Central memory CD8-positive, alpha-beta T cell (primary cell): ENCODE measurements at regions not wholly inside any gene's neighbourhood (a gene's known extent, or its start where the extent isn't known, plus 50 kb on each side); places are given as distances from the start of the nearest gene placed in this dataset.
"Not testable (repeated sequence)": the region's sequence is repeated elsewhere in the genome, so short reads cannot be mapped to it uniquely, and the experiment has no call there.

Experiments used
- ATAC-seq: fragments of 150-1000 bp; cut with Tn5 transposase; replicated peaks from 2 replicates; pipeline ENCODE4 v1.10.0; 2022; ENCODE audit warnings: mild to moderate bottlenecking, moderate FRiP score, moderate number of reproducible peaks; ENCODE audit not compliant: poor library complexity, severe bottlenecking; ENCODE audit errors: extremely low read depth
- DNase-seq, 2 donors: peaks; one replicate each; pipeline ENCODE4 v3.0.0; 2021; ENCODE audit warnings: low spot score in 2 of 2
- H3K27ac Mint-ChIP-seq: one replicate; pipeline ENCODE4 v1.8.0; 2022; ENCODE audit warnings: low read depth, mild to moderate bottlenecking, moderate library complexity, mixed read lengths
- H3K27me3 Mint-ChIP-seq: one replicate; pipeline ENCODE4 v1.8.0; 2022; ENCODE audit warnings: mixed read lengths
- H3K36me3 Mint-ChIP-seq: one replicate; pipeline ENCODE4 v1.8.0; 2022; ENCODE audit warnings: mild to moderate bottlenecking, moderate library complexity, mixed read lengths; ENCODE audit not compliant: insufficient read depth
- H3K4me1 Mint-ChIP-seq: one replicate; pipeline ENCODE4 v1.8.0; 2022; ENCODE audit warnings: mixed read lengths
- H3K4me3 Mint-ChIP-seq: one replicate; pipeline ENCODE4 v1.8.0; 2022; ENCODE audit warnings: mild to moderate bottlenecking, moderate library complexity, mixed read lengths
- H3K9me3 Mint-ChIP-seq: one replicate; pipeline ENCODE4 v1.8.0; 2022; ENCODE audit warnings: mixed read lengths

DNA sequence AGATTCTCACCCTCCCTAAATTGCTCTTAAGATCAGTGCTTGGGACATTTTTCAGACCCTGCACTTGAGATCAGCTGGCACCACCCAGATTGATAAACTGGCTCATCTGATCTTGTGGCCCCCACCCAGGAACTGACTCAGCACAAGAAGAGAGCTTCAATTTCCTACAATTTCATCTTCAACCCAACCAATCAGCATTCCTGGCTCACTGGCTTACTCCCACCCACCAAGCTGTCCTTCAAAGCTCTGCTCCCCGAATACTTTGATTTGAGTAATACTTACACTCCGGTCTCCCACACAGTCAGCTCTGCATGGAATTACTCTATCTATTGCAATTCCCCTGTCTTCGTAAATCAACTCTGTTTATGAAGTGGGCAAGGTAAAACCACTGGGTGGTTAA is 461.9 kb upstream of the RGS18 start:
- H3K4me3 Mint-ChIP-seq = no peak overlapping the region
- no peak for ATAC-seq
- H3K27ac Mint-ChIP-seq = no peak overlapping the region
- no peaks in the 10 kb centered on the region for H3K27me3 Mint-ChIP-seq
- peaks cover 10% of the 10 kb centered on the region for H3K9me3 Mint-ChIP-seq
- no peaks in the 10 kb centered on the region for H3K36me3 Mint-ChIP-seq
- no peak for DNase-seq
- H3K4me1 Mint-ChIP-seq = no peaks in the 10 kb centered on the region

- Mint-ChIP-seq H3K36me3 (no peaks in the 10 kb centered on the region), H3K9me3 (peaks cover 13% of the 10 kb centered on the region), H3K4me1 (no peaks in the 10 kb centered on the region), H3K4me3 (no peak overlapping the region), H3K27ac (no peak overlapping the region), H3K27me3 (no peaks in the 10 kb centered on the region)
- no peak for DNase-seq
- ATAC-seq = no peak
Measured at GRCh38 chr1:191697556-191697955, 460.7 kb upstream of the RGS18 start.

GRCh38 chr1:191698246-191698645 is 460.0 kb upstream of the RGS18 start:
- no peak overlapping the region for H3K27ac Mint-ChIP-seq
- no peak overlapping the region for H3K4me3 Mint-ChIP-seq
- ATAC-seq = no peak
- no peak for DNase-seq
- H3K27me3 Mint-ChIP-seq = no peaks in the 10 kb centered on the region
- H3K4me1 Mint-ChIP-seq = no peaks in the 10 kb centered on the region
- peaks cover 13% of the 10 kb centered on the region for H3K9me3 Mint-ChIP-seq
- H3K36me3 Mint-ChIP-seq = no peaks in the 10 kb centered on the region

- DNase-seq = no peak
- Mint-ChIP-seq H3K4me1 (no peaks in the 10 kb centered on the region), H3K27ac (no peak overlapping the region), H3K36me3 (no peaks in the 10 kb centered on the region), H3K4me3 (no peak overlapping the region), H3K9me3 (peaks cover 13% of the 10 kb centered on the region), H3K27me3 (no peaks in the 10 kb centered on the region)
- ATAC-seq = no peak
Measured at GRCh38 chr1:191699343-191699742, 458.9 kb upstream of the RGS18 start.

DNA sequence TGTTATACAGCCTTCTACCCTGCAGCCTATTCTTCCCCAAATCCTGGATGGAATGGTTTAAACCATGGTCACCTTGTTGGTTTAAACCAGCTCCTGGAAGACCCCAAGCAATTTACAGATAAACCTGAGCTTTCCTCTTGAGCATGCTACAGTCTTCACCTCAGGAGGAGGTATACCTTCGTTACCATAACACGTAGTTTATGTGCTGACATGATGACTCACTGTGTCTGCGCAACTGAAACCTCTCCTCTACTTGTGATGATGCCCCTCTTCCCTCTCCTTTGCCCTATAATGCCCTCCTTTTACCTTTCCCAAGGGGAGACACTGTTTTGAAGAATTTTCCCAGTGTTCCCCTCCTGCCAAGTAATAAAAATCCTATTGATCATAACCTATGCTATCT is 457.3 kb upstream of the RGS18 start:
- Mint-ChIP-seq H3K4me3 (no peak overlapping the region), H3K27me3 (no peaks in the 10 kb centered on the region), H3K36me3 (no peaks in the 10 kb centered on the region), H3K27ac (no peak overlapping the region), H3K9me3 (peaks cover 13% of the 10 kb centered on the region), H3K4me1 (no peaks in the 10 kb centered on the region)
- ATAC-seq (no peak), DNase-seq (no peak)

- H3K27ac Mint-ChIP-seq = no peak overlapping the region
- DNase-seq = no peak
- no peaks in the 10 kb centered on the region for H3K36me3 Mint-ChIP-seq
- peaks cover 13% of the 10 kb centered on the region for H3K9me3 Mint-ChIP-seq
- H3K4me3 Mint-ChIP-seq = no peak overlapping the region
- no peaks in the 10 kb centered on the region for H3K4me1 Mint-ChIP-seq
- H3K27me3 Mint-ChIP-seq = no peaks in the 10 kb centered on the region
- ATAC-seq = no peak
Measured at GRCh38 chr1:191702124-191702523, 456.1 kb upstream of the RGS18 start.

GRCh38 chr1:191707288-191707687 is 451.0 kb upstream of the RGS18 start:
- Mint-ChIP-seq H3K9me3 (peaks cover 21% of the 10 kb centered on the region), H3K36me3 (no peaks in the 10 kb centered on the region), H3K4me1 (no peaks in the 10 kb centered on the region), H3K27ac (no peak overlapping the region), H3K4me3 (no peak overlapping the region), H3K27me3 (no peaks in the 10 kb centered on the region)
- no peak for DNase-seq
- no peak for ATAC-seq

DNA sequence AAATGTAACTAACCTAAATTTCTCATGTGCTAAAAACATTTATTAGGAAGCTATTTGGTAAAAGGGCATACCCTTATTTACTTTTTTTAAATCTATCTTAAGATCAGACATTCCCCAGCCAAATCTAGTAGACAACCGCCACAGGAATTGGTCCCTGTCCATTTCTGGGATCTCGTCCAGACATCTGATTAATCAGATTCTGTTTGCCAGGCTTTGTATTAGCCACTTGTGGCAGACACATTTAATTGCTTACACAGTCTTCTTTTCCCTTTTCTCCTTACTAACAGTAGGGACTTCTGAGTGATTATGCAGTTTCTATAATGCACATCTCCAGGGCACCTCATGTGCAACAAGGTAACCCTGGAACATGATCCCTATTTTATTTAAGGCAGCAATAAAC is 449.0 kb upstream of the RGS18 start:
- Mint-ChIP-seq H3K27ac (no peak overlapping the region), H3K36me3 (no peaks in the 10 kb centered on the region), H3K4me3 (no peak overlapping the region), H3K27me3 (no peaks in the 10 kb centered on the region), H3K9me3 (peaks cover 20% of the 10 kb centered on the region), H3K4me1 (no peaks in the 10 kb centered on the region)
- ATAC-seq (no peak), DNase-seq (no peak)

DNA sequence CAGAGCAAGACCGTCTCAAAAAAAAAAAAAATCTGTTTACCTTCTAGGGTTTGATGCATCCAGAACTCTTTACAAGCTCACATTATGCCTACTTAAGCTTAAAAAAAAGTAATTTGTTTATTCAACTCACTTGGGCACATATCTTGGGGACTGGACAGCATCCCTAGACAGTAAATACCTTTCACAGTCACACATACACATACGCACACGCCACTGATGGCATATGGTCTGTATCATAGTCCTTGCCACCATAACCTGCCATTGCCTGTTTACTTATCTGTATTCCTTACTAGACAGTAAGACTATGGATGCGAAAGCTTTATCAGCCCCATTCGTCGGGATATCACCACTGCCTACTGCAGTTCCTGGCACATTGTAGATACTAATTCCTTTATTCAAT is 446.3 kb upstream of the RGS18 start:
- H3K27me3 Mint-ChIP-seq = no peaks in the 10 kb centered on the region
- no peaks in the 10 kb centered on the region for H3K36me3 Mint-ChIP-seq
- peaks cover 33% of the 10 kb centered on the region for H3K9me3 Mint-ChIP-seq
- no peak overlapping the region for H3K27ac Mint-ChIP-seq
- H3K4me1 Mint-ChIP-seq = no peaks in the 10 kb centered on the region
- DNase-seq (no peak), ATAC-seq (no peak)
- H3K4me3 Mint-ChIP-seq = no peak overlapping the region

- no peak overlapping the region for H3K4me3 Mint-ChIP-seq
- no peaks in the 10 kb centered on the region for H3K36me3 Mint-ChIP-seq
- no peak for DNase-seq
- no peaks in the 10 kb centered on the region for H3K4me1 Mint-ChIP-seq
- no peaks in the 10 kb centered on the region for H3K27me3 Mint-ChIP-seq
- no peak for ATAC-seq
- H3K27ac Mint-ChIP-seq = no peak overlapping the region
- H3K9me3 Mint-ChIP-seq = peaks cover 29% of the 10 kb centered on the region
Measured at GRCh38 chr1:191714845-191715244, 443.4 kb upstream of the RGS18 start.

DNA sequence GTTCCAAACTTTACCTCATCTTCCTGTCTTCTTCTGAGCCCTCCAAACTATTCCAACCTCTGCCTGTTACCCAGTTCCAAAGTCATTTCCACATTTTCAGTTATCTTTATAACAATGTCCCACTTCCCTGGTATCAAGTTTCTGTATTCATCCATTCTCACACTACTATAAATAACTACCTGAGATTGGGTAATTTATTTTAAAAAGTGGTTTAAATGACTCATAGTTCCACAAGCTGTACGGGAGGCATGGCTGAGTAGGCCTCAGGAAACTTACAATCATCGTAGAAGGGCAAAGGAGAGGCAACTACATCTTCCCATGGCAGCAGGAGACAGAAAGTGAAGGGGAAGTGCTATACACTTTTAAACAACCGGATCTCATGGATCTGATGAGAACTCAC is 428.5 kb upstream of the RGS18 start:
- peaks cover 33% of the 10 kb centered on the region for H3K9me3 Mint-ChIP-seq
- H3K27me3 Mint-ChIP-seq = no peaks in the 10 kb centered on the region
- no peaks in the 10 kb centered on the region for H3K4me1 Mint-ChIP-seq
- no peaks in the 10 kb centered on the region for H3K36me3 Mint-ChIP-seq
- no peak for DNase-seq
- H3K4me3 Mint-ChIP-seq = no peak overlapping the region
- no peak for ATAC-seq
- no peak overlapping the region for H3K27ac Mint-ChIP-seq

DNA sequence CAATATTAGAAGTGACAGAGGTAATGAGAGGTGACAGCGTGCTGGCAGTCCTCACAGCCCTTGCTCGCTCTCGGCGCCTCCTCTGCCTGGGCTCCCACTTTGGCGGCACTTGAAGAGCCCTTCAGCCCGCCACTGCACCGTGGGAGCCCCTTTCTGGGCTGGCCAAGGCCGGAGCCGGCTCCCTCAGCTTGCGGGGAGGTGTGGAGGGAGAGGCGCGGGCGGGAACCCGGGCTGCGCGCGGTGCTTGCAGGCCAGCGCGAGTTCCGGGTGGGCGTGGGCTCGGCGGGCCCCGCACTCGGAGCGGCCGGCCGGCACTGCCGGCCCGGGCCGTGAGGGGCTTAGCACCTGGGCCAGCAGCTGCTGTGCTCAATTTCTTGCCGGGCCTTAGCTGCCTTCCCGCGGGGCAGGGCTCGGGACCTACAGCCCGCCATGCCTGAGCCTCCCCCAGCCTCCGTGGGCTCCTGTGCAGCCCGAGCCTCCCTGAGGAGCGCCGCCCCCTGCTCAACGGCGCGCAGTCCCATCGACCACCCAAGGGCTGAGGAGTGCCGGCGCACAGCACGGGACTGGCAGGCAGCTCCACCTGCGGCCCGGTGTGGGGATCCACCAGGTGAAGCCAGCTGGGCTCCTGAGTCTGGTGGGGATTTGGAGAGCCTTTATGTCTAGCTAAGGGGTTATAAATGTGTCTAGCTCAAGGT is 426.5 kb upstream of the RGS18 start:
- not testable (repeated sequence) for H3K4me3 Mint-ChIP-seq, ATAC-seq, DNase-seq, H3K27me3 Mint-ChIP-seq, H3K36me3 Mint-ChIP-seq, H3K4me1 Mint-ChIP-seq, H3K27ac Mint-ChIP-seq
- peaks cover 33% of the 10 kb centered on the region for H3K9me3 Mint-ChIP-seq

- no peak overlapping the region for H3K27ac Mint-ChIP-seq
Measured at GRCh38 chr1:191734321-191734720, 423.9 kb upstream of the RGS18 start.

More at GRCh38 chr1:191734321-191734720, 423.9 kb upstream of the RGS18 start:
- Mint-ChIP-seq H3K9me3 (peaks cover 31% of the 10 kb centered on the region), H3K4me3 (no peak overlapping the region), H3K4me1 (no peaks in the 10 kb centered on the region), H3K27me3 (no peaks in the 10 kb centered on the region), H3K36me3 (no peaks in the 10 kb centered on the region)
- DNase-seq (no peak), ATAC-seq (no peak)
